ENCODE measurements at regions not wholly inside any gene's neighbourhood (a gene's known extent, or its start where the extent isn't known, plus 50 kb on each side); places are given as distances from the start of the nearest gene placed in this dataset.

- no peak overlapping the region for H3K4me3 ChIP-seq (ENCODE audit: low read depth, low read length)
- DNase-seq (ENCODE audit: low read depth) = no peak
- TF ChIP-seq CTCF (IDR thresholded peaks at IDR 0.05; ENCODE audit: insufficient read depth, low read length) = no peak
Observed at GRCh38 chr12:127745469-127746212, 521.3 kb upstream of the TMEM132C start.

- DNase-seq (ENCODE audit: low read depth) = no peak
- no peak overlapping the region for H3K4me3 ChIP-seq (ENCODE audit: low read depth, low read length)
- no peak for TF ChIP-seq CTCF (IDR thresholded peaks at IDR 0.05; ENCODE audit: insufficient read depth, low read length)
Observed at GRCh38 chr12:127749416-127749815, 517.6 kb upstream of the TMEM132C start.

GRCh38 chr12:127750076-127750840, 516.7 kb upstream of the TMEM132C start:
- no peak for TF ChIP-seq CTCF (IDR thresholded peaks at IDR 0.05; ENCODE audit: insufficient read depth, low read length)
- no peak overlapping the region for H3K4me3 ChIP-seq (ENCODE audit: low read depth, low read length)
- DNase-seq (ENCODE audit: low read depth) = peak; percentile 57

- no peak for DNase-seq (ENCODE audit: low read depth)
- no peak overlapping the region for H3K4me3 ChIP-seq (ENCODE audit: low read depth, low read length)
- TF ChIP-seq CTCF (IDR thresholded peaks at IDR 0.05; ENCODE audit: insufficient read depth, low read length) = no peak
Observed at GRCh38 chr12:127752802-127753201, 514.2 kb upstream of the TMEM132C start.

GRCh38 chr12:127760357-127760756, 506.6 kb upstream of the TMEM132C start:
- no peak for TF ChIP-seq CTCF (IDR thresholded peaks at IDR 0.05; ENCODE audit: insufficient read depth, low read length)
- no peak overlapping the region for H3K4me3 ChIP-seq (ENCODE audit: low read depth, low read length)
- DNase-seq (ENCODE audit: low read depth) = no peak

GRCh38 chr12:127760996-127761395, 506.0 kb upstream of the TMEM132C start:
- TF ChIP-seq CTCF (IDR thresholded peaks at IDR 0.05; ENCODE audit: insufficient read depth, low read length) = no peak
- no peak for DNase-seq (ENCODE audit: low read depth)
- H3K4me3 ChIP-seq (ENCODE audit: low read depth, low read length) = no peak overlapping the region

Data from fibroblast of the aortic adventitia (primary cell).